ENCODE measurements at regions not wholly inside any gene's neighbourhood (a gene's known extent, or its start where the extent isn't known, plus 50 kb on each side); places are given as distances from the start of the nearest gene placed in this dataset.
A peak's percentile ranks its signal among the peaks of the same experiment; 100 is the strongest.
"Not testable (repeated sequence)": the region's sequence is repeated elsewhere in the genome, so short reads cannot be mapped to it uniquely, and the experiment has no call there.

- Mint-ChIP-seq H3K4me3 (peak overlapping the region in 1 of 3 experiments; percentile 19), H3K27ac (peak overlapping the region; percentile 36 to 79 (median 66)), H3K36me3 (ENCODE audit: low read depth) (no peaks in the 10 kb centered on the region), H3K9me3 (peaks cover 5% of the 10 kb centered on the region), H3K4me1 (peaks cover 16% of the 10 kb centered on the region), H3K27me3 (ENCODE audit: low read depth) (no peaks in the 10 kb centered on the region)
- TF ChIP-seq, protein P1, sequence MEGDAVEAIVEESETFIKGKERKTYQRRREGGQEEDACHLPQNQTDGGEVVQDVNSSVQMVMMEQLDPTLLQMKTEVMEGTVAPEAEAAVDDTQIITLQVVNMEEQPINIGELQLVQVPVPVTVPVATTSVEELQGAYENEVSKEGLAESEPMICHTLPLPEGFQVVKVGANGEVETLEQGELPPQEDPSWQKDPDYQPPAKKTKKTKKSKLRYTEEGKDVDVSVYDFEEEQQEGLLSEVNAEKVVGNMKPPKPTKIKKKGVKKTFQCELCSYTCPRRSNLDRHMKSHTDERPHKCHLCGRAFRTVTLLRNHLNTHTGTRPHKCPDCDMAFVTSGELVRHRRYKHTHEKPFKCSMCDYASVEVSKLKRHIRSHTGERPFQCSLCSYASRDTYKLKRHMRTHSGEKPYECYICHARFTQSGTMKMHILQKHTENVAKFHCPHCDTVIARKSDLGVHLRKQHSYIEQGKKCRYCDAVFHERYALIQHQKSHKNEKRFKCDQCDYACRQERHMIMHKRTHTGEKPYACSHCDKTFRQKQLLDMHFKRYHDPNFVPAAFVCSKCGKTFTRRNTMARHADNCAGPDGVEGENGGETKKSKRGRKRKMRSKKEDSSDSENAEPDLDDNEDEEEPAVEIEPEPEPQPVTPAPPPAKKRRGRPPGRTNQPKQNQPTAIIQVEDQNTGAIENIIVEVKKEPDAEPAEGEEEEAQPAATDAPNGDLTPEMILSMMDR (IDR thresholded peaks at IDR 0.05; ENCODE audit: unreplicated experiment in 3 of 3), result no peak
These were observed 75.1 kb upstream of the SLC38A4 start for GRCh38 chr12:46900734-46901463.

DNA sequence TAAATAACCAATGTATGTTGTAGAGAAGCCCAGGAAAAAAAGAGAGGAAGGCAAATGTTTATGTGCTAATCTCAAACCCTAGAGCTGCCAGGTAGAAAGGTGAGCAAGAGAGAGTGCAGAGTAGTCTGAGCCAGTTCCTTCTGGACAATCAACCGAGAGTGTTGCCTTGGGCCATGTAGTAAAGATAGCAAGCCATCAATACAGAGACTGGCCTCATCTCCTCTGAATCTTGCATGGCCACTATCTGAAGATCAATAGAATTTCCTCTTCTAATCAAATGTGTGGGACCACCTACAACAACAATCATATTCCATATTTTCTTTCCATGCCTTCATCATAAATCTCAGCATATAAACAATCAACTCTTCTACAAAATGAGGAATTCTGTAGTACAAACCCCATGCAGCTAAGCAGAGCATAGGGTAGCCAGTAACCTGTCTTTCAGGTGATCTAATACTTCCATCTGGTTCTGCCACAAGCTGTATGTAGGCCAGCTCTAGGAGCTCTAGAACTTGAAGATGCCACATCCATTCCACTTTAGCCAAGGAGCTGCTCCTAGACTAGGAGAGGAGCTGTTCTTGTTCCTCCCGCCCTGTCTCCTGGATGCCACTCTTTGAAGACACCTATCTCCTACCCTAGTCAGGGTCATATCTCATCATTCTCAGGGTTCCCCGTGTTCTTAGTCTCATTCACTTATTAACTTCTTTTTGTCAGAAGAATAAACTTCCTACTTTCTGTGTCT lies 75.8 kb upstream of the SLC38A4 start:
- TF ChIP-seq, protein P1 (IDR thresholded peaks at IDR 0.05; ENCODE audit: unreplicated experiment in 3 of 3), result no peak
- Mint-ChIP-seq H3K4me1 (peaks cover 16% of the 10 kb centered on the region), H3K36me3 (ENCODE audit: low read depth) (no peaks in the 10 kb centered on the region), H3K27ac (peak overlapping the region; percentile 36 to 79 (median 66)), H3K27me3 (ENCODE audit: low read depth) (no peaks in the 10 kb centered on the region), H3K9me3 (peaks cover 5% of the 10 kb centered on the region), H3K4me3 (no peak overlapping the region)

GRCh38 chr12:46903058-46903457 lies 77.3 kb upstream of the SLC38A4 start:
- Mint-ChIP-seq H3K27ac (peak overlapping the region in 1 of 3 experiments; percentile 17), H3K9me3 (peaks cover under 1% of the 10 kb centered on the region), H3K4me1 (peaks cover 16% of the 10 kb centered on the region), H3K36me3 (ENCODE audit: low read depth) (no peaks in the 10 kb centered on the region), H3K4me3 (no peak overlapping the region), H3K27me3 (ENCODE audit: low read depth) (no peaks in the 10 kb centered on the region)
- TF ChIP-seq, protein P1 (IDR thresholded peaks at IDR 0.05; ENCODE audit: unreplicated experiment in 3 of 3), result no peak

GRCh38 chr12:46904406-46905238 lies 78.8 kb upstream of the SLC38A4 start:
- Mint-ChIP-seq H3K4me3 (no peak overlapping the region), H3K9me3 (peaks cover 4% of the 10 kb centered on the region), H3K27me3 (ENCODE audit: low read depth) (no peaks in the 10 kb centered on the region), H3K27ac (peak overlapping the region in 2 of 3 experiments; percentile 51 to 63), H3K4me1 (peaks cover 16% of the 10 kb centered on the region), H3K36me3 (ENCODE audit: low read depth) (no peaks in the 10 kb centered on the region)
- TF ChIP-seq, protein P1 (IDR thresholded peaks at IDR 0.05; ENCODE audit: unreplicated experiment in 3 of 3), result no peak

DNA sequence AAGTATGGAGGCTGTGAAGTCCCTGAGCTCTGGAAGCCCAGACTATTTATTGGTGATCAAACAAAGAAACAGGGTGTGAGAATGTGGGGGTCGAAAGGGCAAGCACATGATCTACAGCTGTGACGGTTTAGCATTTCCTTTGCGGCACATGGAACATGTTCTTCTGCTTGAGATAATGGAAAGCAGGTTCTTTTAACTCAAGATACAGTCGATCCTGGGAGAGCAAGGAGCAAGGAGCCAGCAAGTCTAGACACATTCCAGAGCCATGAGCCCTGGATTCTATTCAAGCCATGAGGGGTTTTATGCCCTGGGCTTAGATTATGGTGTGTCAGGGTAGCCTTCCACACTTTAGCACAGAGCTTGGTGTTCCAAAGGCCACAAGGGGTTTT lies 79.4 kb upstream of the SLC38A4 start:
- peak overlapping the region in 2 of 3 experiments; percentile 51 to 63 for H3K27ac Mint-ChIP-seq
- not testable (repeated sequence) for H3K36me3 Mint-ChIP-seq (ENCODE audit: low read depth); H3K4me3 Mint-ChIP-seq; H3K27me3 Mint-ChIP-seq (ENCODE audit: low read depth)
- peaks cover 16% of the 10 kb centered on the region for H3K4me1 Mint-ChIP-seq
- peaks cover 10% of the 10 kb centered on the region for H3K9me3 Mint-ChIP-seq

DNA sequence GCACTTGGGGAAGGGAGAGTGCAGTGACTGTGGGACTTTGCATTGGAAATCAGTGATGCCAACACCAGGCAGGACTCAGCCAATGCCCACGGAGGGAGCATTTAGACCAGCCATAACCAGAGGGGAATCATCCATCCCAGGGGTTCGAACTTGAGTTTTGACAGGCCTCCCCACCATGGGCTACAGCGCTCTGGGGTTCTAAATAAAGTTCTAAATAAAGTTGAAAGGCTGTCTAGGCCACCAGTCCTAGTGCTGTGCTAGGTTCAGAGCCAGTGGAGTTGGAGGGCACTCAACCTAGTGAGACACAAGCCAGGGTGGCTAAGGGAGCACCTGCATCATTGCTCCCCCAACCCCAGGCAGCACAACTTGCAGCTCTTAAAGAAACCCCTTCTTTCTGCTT lies 82.0 kb upstream of the SLC38A4 start:
- Mint-ChIP-seq H3K4me1 (peaks cover 16% of the 10 kb centered on the region), H3K27me3 (ENCODE audit: low read depth) (no peaks in the 10 kb centered on the region), H3K36me3 (ENCODE audit: low read depth) (no peaks in the 10 kb centered on the region), H3K9me3 (peaks cover 31% of the 10 kb centered on the region), H3K27ac (no peak overlapping the region), H3K4me3 (no peak overlapping the region)
- TF ChIP-seq, protein P1 (IDR thresholded peaks at IDR 0.05; ENCODE audit: unreplicated experiment in 3 of 3), result no peak
